ENCODE measurements at regions not wholly inside any gene's neighbourhood (a gene's known extent, or its start where the extent isn't known, plus 50 kb on each side); places are given as distances from the start of the nearest gene placed in this dataset.
"Not testable (repeated sequence)": the region's sequence is repeated elsewhere in the genome, so short reads cannot be mapped to it uniquely, and the experiment has no call there.

- Histone ChIP-seq H3K9me3 (ENCODE audit: low read length) (no peaks in the 10 kb centered on the region), H3K36me3 (ENCODE audit: insufficient read depth, low read length) (no peaks in the 10 kb centered on the region), H3K4me2 (ENCODE audit: low read length) (no peak overlapping the region), H3K79me2 (replicated peaks; ENCODE audit: insufficient read depth, low read length) (no peaks in the 10 kb centered on the region), H3F3A (ENCODE audit: insufficient read depth, low read length, poor library complexity, severe bottlenecking) (no peaks in the 10 kb centered on the region), H2AFZ (ENCODE audit: low read depth, low read length) (no peak overlapping the region), H3K4me3 (ENCODE audit: low read length) (no peak overlapping the region), H4K20me1 (ENCODE audit: insufficient read depth) (no peaks in the 10 kb centered on the region), H3K27ac (ENCODE audit: low read length) (no peak overlapping the region), H3K9me2 (ENCODE audit: insufficient read depth, low read length) (no peaks in the 10 kb centered on the region), H3K9ac (ENCODE audit: low read length) (no peak overlapping the region), H3K27me3 (ENCODE audit: insufficient read depth, low read depth, low read length) (no peaks in the 10 kb centered on the region)
- TF ChIP-seq CTCF (IDR thresholded peaks at IDR 0.05; ENCODE audit: poor library complexity, severe bottlenecking) (no peak), EP300 (conservative IDR thresholded peaks at IDR 0.05; ENCODE audit: poor library complexity, severe bottlenecking) (no peak), RAD21 (conservative IDR thresholded peaks at IDR 0.05) (no peak), MXI1 (conservative IDR thresholded peaks at IDR 0.05; ENCODE audit: poor library complexity, severe bottlenecking) (no peak), POLR2AphosphoS5 (IDR thresholded peaks at IDR 0.05) (no peak), TAF1 (IDR thresholded peaks at IDR 0.05; ENCODE audit: low read depth) (no peak), SMC3 (conservative IDR thresholded peaks at IDR 0.05; ENCODE audit: poor library complexity) (no peak), REST (IDR thresholded peaks at IDR 0.05; ENCODE audit: borderline replicate concordance) (no peak), EZH2 (IDR thresholded peaks at IDR 0.05; ENCODE audit: borderline replicate concordance, insufficient read depth, low read length, poor library complexity, severe bottlenecking) (no peak)
Observed at GRCh38 chr12:25357595-25357994, 106.9 kb upstream of the KRAS start.

GRCh38 chr12:25352942-25353341 lies 102.2 kb upstream of the KRAS start:
- H3K27me3 ChIP-seq (ENCODE audit: insufficient read depth, low read depth, low read length); H3K27ac ChIP-seq (ENCODE audit: low read length); H3K9me3 ChIP-seq (ENCODE audit: low read length); H3K9ac ChIP-seq (ENCODE audit: low read length); H2AFZ ChIP-seq (ENCODE audit: low read depth, low read length); H3K4me2 ChIP-seq (ENCODE audit: low read length); H3K36me3 ChIP-seq (ENCODE audit: insufficient read depth, low read length); H3K4me3 ChIP-seq (ENCODE audit: low read length); H4K20me1 ChIP-seq (ENCODE audit: insufficient read depth); H3K79me2 ChIP-seq (replicated peaks; ENCODE audit: insufficient read depth, low read length); H3F3A ChIP-seq (ENCODE audit: insufficient read depth, low read length, poor library complexity, severe bottlenecking); H3K9me2 ChIP-seq (ENCODE audit: insufficient read depth, low read length): not testable (repeated sequence)

Data from neural cell (in vitro differentiated cells).